ENCODE measurements at regions not wholly inside any gene's neighbourhood (a gene's known extent, or its start where the extent isn't known, plus 50 kb on each side); places are given as distances from the start of the nearest gene placed in this dataset.

GRCh38 chr10:123269017-123269552 is 114.9 kb downstream of the BUB3 start:
- no peaks in the 10 kb centered on the region for H4K20me1 ChIP-seq (ENCODE audit: low read depth)
- no peak overlapping the region for H3K9ac ChIP-seq
- DNase-seq (ENCODE audit: low spot score): no peak
- Mint-ChIP-seq H3K4me3 (no peak overlapping the region), H3K27ac (no peak overlapping the region), H3K9me3 (no peaks in the 10 kb centered on the region), H3K36me3 (no peaks in the 10 kb centered on the region), H3K27me3 (ENCODE audit: insufficient read depth, low read depth) (peaks cover 4% of the 10 kb centered on the region), H3K4me1 (peaks cover 3% of the 10 kb centered on the region)
- no peak overlapping the region for H3K4me2 ChIP-seq
- no peaks in the 10 kb centered on the region for H3K79me2 ChIP-seq (ENCODE audit: low read depth)
- H3K9me3 ChIP-seq (ENCODE audit: low read depth): no peaks in the 10 kb centered on the region
- peaks cover 10% of the 10 kb centered on the region for H3K4me1 ChIP-seq
- H3K36me3 ChIP-seq: no peaks in the 10 kb centered on the region
- H2AFZ ChIP-seq (replicated peaks): no peak overlapping the region
- TF ChIP-seq EZH2phosphoT487 (IDR thresholded peaks at IDR 0.05) (no peak), CTCF (IDR thresholded peaks at IDR 0.05) (no peak), EZH2 (IDR thresholded peaks at IDR 0.05) (no peak)
- peaks cover 3% of the 10 kb centered on the region for H3F3A ChIP-seq (ENCODE audit: low read depth)
- H3K27ac ChIP-seq: no peak overlapping the region
- H3K4me3 ChIP-seq: no peak overlapping the region
- no peaks in the 10 kb centered on the region for H3K27me3 ChIP-seq

GRCh38 chr10:123269675-123270074 is 115.5 kb downstream of the BUB3 start:
- Histone ChIP-seq H4K20me1 (ENCODE audit: low read depth) (no peaks in the 10 kb centered on the region), H3K4me1 (peaks cover 16% of the 10 kb centered on the region), H3K4me2 (no peak overlapping the region), H3K36me3 (no peaks in the 10 kb centered on the region), H3K27ac (no peak overlapping the region), H3K9me3 (ENCODE audit: low read depth) (no peaks in the 10 kb centered on the region), H3K4me3 (no peak overlapping the region), H3F3A (ENCODE audit: low read depth) (peaks cover 9% of the 10 kb centered on the region), H3K27me3 (no peaks in the 10 kb centered on the region), H3K79me2 (ENCODE audit: low read depth) (no peaks in the 10 kb centered on the region), H2AFZ (replicated peaks) (no peak overlapping the region), H3K9ac (no peak overlapping the region)
- no peak overlapping the region for H3K27ac Mint-ChIP-seq
- peaks cover 8% of the 10 kb centered on the region for H3K4me1 Mint-ChIP-seq
- H3K36me3 Mint-ChIP-seq: no peaks in the 10 kb centered on the region
- H3K4me3 Mint-ChIP-seq: no peak overlapping the region
- TF ChIP-seq CTCF (IDR thresholded peaks at IDR 0.05): no peak
- no peak for TF ChIP-seq EZH2 (IDR thresholded peaks at IDR 0.05)
- DNase-seq (ENCODE audit: low spot score): no peak
- no peaks in the 10 kb centered on the region for H3K9me3 Mint-ChIP-seq
- H3K27me3 Mint-ChIP-seq (ENCODE audit: insufficient read depth, low read depth): peaks cover 6% of the 10 kb centered on the region

GRCh38 chr10:123270221-123270620 is 116.0 kb downstream of the BUB3 start:
- Mint-ChIP-seq H3K4me3 (no peak overlapping the region), H3K27ac (no peak overlapping the region), H3K9me3 (no peaks in the 10 kb centered on the region), H3K4me1 (peaks cover 12% of the 10 kb centered on the region), H3K36me3 (no peaks in the 10 kb centered on the region), H3K27me3 (ENCODE audit: insufficient read depth, low read depth) (peaks cover 9% of the 10 kb centered on the region)
- no peak overlapping the region for H3K4me3 ChIP-seq
- peaks cover 9% of the 10 kb centered on the region for H3F3A ChIP-seq (ENCODE audit: low read depth)
- peaks cover 22% of the 10 kb centered on the region for H3K4me1 ChIP-seq
- no peak overlapping the region for H3K4me2 ChIP-seq
- no peaks in the 10 kb centered on the region for H3K27me3 ChIP-seq
- H4K20me1 ChIP-seq (ENCODE audit: low read depth): no peaks in the 10 kb centered on the region
- H2AFZ ChIP-seq (replicated peaks): no peak overlapping the region
- H3K36me3 ChIP-seq: no peaks in the 10 kb centered on the region
- no peak for TF ChIP-seq EZH2 (IDR thresholded peaks at IDR 0.05)
- no peak for TF ChIP-seq EZH2phosphoT487 (IDR thresholded peaks at IDR 0.05)
- TF ChIP-seq CTCF (IDR thresholded peaks at IDR 0.05): no peak
- DNase-seq (ENCODE audit: low spot score): no peak
- H3K9me3 ChIP-seq (ENCODE audit: low read depth): no peaks in the 10 kb centered on the region
- H3K9ac ChIP-seq: no peak overlapping the region
- no peaks in the 10 kb centered on the region for H3K79me2 ChIP-seq (ENCODE audit: low read depth)
- no peak overlapping the region for H3K27ac ChIP-seq

All from neural progenitor cell (in vitro differentiated cells).